ENCODE measurements at regions not wholly inside any gene's neighbourhood (a gene's known extent, or its start where the extent isn't known, plus 50 kb on each side); places are given as distances from the start of the nearest gene placed in this dataset.
"Not testable (repeated sequence)": the region's sequence is repeated elsewhere in the genome, so short reads cannot be mapped to it uniquely, and the experiment has no call there.

DNA sequence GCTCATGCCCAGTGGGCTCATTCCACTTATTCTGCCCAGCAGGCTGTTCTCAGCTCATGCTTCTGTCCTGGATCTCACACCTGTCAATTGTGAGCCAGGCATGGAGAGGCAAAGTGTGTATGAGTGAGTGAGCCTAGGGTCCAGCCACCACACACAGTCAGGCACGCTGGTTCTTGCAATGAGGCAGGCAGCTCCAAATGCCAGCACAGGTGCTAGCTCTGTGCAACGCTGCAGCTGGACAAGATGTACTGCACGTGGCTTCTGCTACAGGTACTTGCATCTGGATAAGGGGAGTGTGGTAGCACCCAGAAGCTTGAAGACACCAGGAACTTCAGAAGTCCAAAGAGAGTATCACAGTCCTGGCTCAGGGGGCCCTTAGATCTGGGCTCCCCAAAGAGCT is 1249.4 kb upstream of the IGFBP7 start:
- DNase-seq = no peak

DNA sequence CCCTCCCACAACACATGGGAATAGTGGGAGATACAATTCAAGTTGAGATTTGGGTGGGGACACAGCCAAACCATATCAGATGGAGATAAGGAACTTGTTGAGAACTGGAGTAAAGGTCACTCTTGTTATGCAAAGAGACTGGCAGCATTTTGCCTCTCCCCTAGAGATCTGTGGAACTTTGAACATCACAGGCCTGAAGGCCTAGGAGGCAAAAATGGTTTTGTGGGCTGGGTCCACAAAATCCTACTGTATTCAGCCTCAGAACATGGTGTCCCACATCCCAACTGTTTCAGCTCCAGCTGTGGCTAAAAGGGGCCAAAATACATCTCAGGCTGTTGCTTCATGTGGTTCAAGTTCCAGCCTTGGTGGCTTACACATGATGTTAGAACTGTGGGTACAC is 1247.8 kb upstream of the IGFBP7 start:
- DNase-seq = no peak

DNA sequence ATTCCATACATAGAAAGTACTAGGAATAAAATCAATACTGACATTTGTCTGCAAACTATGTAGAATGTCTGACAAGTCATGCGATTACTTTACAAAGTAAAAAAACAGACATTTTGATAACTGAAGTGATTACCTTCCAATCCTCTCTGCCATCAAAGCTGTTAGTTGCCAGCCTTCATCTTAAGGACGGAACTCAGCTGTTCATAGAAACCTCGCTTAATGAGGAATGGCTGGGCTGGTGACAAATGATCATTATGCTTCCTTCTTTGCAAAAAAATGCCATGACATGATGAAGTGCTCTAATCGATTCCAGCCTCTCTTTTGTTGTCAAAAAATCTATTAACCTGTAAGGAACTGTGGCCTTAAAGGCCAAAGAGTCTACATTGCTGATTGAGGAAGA is 1214.9 kb upstream of the IGFBP7 start:
- no peak for DNase-seq

- no peak for DNase-seq
Measured at GRCh38 chr4:58313444-58313843, 1203.3 kb upstream of the IGFBP7 start.

DNA sequence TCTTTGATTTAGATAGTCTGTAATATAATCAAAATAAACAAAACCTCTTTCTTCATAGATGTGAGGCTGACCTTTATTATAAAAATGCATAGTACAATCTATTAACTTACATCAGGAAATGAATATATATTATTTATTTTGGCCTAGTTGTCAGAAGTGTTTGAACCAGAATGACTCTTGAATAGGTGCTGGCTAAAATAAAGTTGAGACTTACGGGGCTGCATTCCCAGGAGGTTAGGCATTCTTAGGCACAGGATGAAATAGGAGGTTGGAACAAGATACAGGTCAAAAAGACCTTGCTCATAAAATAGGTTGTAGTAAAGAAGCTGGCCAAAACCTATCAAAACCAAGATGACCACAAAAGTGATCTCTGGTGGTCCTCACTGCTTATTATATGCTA is 1193.3 kb upstream of the IGFBP7 start:
- DNase-seq = no peak

DNA sequence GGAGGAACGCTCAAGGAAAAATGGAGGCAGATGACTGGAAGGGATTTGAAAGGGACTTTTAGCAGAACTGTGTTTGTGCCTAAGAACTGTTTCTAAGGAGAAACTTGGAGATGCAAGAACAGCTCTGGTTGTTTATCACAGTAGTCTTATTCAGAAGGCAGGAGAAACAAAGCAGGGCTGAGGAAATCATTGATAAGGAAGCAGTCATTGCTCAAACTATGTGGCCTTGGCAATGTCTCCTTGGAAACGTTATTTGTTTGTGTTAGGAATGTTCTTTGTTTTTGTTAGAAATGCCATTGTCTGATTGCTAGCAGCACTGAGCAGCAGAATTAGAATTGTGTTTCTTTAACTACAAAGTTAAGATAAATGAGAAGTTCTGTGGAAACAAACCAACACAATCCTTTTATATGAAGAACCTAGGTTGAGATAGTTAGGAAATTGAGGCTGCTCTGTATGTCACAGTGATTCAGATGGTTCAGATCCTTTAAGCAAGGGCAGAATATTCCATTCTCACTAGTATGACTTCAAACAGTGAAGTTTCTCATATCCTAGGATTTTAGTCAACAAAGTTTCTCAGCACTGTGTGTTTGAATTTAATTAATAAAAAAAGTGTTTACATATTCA is 1191.3 kb upstream of the IGFBP7 start:
- DNase-seq = no peak

- DNase-seq = no peak
Measured at GRCh38 chr4:58286335-58286734, 1176.2 kb upstream of the IGFBP7 start.

DNA sequence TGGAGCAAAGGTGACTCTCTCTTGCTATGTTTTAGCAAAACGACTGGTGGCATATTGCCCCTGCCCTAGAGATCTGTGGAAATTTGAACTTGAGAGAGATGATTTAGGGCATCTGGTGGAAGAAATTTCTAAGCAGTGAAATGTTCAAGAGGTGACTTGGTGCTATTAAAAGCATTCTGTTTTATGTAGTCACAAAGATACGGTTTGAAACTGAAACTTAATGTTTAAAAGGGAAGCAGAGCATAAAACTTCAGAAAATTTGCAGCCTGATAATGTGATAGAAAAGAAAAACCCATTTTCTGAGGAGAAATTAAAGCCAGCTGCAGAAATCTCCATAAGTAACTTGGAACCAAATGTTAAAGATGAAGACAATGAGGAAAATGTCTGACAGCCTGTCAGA is 1170.7 kb upstream of the IGFBP7 start:
- not testable (repeated sequence) for DNase-seq

DNA sequence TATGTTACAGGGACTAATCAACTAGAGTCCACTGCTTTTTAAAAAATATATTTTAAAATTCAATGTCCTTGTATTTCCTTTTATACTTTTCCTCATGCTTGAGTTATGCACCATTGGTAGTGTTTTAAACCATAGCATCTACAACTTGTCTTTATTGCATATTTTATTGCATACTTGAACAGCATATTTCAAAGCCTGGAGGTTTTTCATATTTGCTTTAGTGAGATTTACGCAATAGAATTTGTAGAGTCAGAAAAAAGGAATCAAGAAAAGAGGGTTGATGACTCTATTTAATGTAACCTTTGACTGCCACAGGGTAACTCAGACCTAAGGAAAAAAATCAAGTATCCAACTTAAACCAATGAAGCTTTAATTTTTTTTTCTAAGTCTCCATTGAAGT is 1165.7 kb upstream of the IGFBP7 start:
- DNase-seq = no peak

DNA sequence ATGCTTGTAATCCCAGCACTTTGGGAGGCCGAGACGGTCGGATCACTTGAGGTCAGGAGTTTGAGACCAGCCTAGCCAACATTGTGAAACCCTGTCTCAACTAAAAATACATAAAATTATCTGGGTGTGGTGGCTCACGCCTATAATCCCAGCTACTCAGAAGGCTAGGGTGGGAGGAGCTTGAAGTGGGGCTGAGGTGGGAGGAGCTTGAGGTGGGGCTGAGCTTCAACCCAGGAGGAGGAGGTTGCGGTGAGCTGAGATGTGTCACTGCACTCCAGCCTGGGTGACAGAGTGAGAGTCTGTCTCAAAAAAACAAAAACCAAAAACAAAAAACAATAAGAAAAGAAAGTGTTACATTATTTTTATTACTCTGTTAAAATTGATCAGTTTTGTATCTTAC is 1164.4 kb upstream of the IGFBP7 start:
- DNase-seq = no peak

DNA sequence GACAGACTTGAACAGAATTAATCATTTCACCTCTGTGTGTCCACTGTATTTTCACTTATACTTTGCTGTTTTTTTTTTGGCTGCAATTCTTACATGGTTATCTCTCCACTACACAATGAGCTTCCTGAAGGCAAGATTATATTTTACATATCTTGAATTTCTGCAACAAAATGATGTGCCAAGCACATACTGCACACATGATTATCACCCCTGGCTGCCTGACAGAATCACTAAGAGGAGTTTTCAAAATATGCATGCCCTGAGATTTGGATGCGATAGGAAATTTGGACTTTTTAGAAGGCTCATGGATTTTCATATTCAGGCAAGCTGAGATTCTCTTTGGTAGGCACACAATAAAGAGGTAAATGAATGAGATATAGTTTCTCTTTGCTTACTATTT is 1162.1 kb upstream of the IGFBP7 start:
- no peak for DNase-seq

- DNase-seq = no peak
Measured at GRCh38 chr4:58265734-58266133, 1155.5 kb upstream of the IGFBP7 start.

DNA sequence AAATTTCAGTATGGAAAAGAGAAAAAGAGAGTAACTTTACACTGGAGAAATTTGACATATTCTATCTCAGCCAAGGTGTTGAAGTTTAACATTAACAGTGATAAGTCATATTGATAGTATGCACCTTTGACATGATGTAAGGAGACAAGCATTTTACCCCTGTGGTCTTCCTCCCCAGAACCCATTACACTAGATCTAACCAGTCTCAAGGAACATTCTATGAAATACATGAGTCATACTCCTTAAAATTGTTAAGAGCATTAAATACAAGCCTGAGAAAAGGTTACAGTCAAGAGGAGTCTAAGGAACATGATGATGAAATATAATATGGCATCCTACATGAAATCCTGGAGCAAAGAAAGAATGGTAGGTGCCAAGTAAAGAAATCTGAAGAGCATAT is 1151.3 kb upstream of the IGFBP7 start:
- no peak for DNase-seq

DNA sequence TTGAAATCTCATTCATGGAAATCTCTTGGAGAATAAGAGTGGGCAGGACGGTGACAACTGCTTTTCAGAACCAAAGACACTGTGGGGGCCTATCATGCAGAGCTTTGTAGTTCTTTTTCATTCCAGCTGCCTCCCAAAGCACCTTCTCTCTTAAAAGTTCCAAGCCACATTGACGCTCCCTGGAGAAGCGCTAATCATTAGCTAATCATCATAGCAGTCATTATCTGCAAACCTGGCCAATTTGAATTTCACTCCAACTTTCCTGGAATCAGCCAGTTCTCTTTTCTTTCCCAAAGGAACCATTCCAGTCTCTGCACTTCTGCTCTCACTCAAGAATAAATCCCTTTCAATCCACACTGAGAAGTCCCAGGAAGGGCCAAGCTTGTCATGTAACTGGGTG is 1144.1 kb upstream of the IGFBP7 start:
- DNase-seq = no peak

GRCh38 chr4:58252656-58253055 is 1142.5 kb upstream of the IGFBP7 start:
- no peak for DNase-seq

DNA sequence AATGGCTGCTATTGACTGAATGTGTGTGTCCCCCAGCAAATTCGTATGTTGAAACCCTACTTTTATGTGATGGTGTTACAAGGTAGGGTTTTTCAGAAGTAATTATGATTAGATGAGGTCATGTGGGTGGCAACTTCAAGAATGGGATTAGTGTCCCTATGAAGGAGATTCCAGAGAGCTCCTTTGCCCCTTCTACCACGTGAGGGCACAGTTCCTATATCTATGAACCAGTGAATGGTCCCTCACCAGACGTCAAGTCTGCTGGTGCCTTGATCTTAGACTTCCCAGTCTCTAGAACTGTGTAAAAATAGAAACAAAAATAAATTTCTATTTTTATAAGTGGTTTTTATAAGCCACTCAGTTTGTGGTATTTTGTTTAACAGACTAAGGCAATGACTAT is 1137.6 kb upstream of the IGFBP7 start:
- DNase-seq = no peak

GRCh38 chr4:58225460-58225859 is 1115.3 kb upstream of the IGFBP7 start:
- no peak for DNase-seq

GRCh38 chr4:58219179-58219578 is 1109.0 kb upstream of the IGFBP7 start:
- no peak for DNase-seq

GRCh38 chr4:58216461-58216860 is 1106.3 kb upstream of the IGFBP7 start:
- DNase-seq = no peak

DNA sequence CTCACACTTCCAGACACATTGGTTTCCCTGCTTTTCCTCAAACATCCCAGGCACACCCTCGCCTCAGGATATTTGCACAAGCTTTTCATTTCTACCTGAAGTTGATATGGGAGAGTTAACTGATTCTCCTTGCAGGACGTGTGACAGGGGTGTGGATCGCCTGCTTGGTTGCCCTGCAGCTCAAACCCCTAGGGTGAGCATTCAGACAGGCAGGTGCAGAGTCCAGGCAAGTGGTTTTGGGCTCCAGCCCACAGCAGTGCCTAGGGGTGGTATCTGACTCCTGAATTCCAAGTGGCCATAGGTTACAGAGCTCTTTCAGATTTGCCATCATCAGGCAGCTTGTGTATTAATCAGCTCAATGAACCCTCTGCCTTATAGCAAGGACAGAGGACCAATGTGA is 1104.2 kb upstream of the IGFBP7 start:
- no peak for DNase-seq

DNA sequence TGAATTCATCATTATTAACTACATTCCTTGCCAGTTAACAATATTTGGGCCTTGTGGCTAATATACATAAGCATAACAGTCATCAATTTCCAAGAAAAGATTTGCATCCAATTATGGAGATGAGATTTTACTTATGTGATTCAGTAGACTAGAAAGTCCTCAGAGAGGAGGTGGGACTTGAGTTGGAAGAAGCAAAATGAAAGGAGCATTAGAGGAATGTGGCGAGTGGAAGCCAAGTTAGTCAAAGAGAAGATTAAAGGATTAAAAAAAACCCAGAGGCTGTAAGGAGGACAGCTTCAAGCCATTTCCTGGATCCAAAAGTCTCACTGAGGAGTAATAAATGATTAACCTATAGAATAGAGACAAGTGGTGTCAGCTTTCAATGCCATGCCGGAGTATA is 1099.4 kb upstream of the IGFBP7 start:
- no peak for DNase-seq

GRCh38 chr4:58209001-58209400 is 1098.8 kb upstream of the IGFBP7 start:
- no peak for DNase-seq

GRCh38 chr4:58205446-58206235 is 1095.5 kb upstream of the IGFBP7 start:
- no peak for DNase-seq

DNA sequence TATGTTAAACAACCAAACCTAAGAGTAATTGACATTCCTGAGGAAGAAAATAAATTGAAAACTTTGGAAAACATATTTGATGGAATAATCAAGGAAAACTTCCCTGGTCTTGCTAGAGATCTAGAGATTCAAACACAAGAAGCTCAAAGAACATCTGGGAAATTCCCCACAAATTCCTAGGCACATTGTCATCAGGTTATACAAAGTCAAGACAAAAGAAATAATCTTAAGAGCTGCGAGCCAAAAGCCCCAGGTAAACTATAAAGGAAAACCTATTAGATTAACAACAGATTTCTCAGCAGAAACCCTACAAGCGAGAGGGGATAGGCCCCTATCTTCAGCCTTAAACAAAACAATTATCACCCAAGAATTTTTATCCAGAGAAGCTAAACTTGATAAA is 1082.0 kb upstream of the IGFBP7 start:
- no peak for DNase-seq

DNA sequence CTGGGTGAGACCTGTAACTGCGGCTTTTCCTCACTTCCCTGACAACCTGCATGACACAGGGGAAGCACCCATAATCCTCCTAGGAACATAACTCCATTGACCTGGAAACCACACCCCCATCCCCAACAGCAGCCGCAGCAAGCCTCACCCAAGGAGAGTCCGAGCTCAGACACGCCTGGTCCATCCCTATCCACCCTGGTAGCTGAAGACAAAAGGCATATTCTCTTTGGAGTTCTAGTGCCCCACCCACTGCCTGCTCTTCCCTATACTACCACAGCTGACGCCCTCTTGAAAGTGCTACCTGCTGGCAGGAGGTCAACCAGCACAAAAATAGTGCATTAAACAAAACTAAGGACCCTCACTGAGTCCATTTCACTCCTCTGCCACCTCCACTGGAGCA is 1080.9 kb upstream of the IGFBP7 start:
- no peak for DNase-seq

Data from central memory CD4-positive, alpha-beta T cell (primary cell).